ENCODE measurements at regions not wholly inside any gene's neighbourhood (a gene's known extent, or its start where the extent isn't known, plus 50 kb on each side); places are given as distances from the start of the nearest gene placed in this dataset.

DNA sequence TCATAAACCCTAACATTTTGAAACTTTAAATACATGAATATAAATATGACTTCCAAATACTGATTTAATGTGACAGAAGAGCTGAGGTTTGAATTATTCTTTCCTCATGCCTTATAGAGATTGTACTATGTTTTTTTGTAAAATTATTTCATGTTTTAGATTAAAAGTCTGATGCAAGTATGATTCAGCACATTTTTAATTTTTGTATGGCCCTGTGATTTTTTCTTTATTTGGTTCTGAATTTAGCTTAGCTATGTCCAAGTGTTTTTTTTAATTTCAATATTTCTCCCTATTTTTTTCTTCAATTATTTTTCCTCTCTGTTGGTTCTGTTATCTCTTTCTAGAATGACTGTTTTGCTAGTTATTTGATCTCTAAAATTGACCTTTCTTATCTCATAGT lies 552.1 kb downstream of the XIRP2 start:
- DNase-seq (ENCODE audit: missing footprints) (no peak), ATAC-seq (no peak)
- intact Hi-C loops (cut with DNase I) = no loop called here

- DNase-seq (ENCODE audit: missing footprints) (no peak), ATAC-seq (no peak)
- intact Hi-C loops (cut with DNase I) = no loop called here
Observed at GRCh38 chr2:167438206-167438605, 549.9 kb downstream of the XIRP2 start.

- DNase-seq (ENCODE audit: missing footprints) (no peak), ATAC-seq (no peak)
- intact Hi-C loops (cut with DNase I) = no loop called here
Observed at GRCh38 chr2:167431949-167432348, 543.7 kb downstream of the XIRP2 start.

GRCh38 chr2:167430447-167430846 lies 542.2 kb downstream of the XIRP2 start:
- ATAC-seq (no peak), DNase-seq (ENCODE audit: missing footprints) (no peak)

GRCh38 chr2:167424803-167425755 lies 536.8 kb downstream of the XIRP2 start:
- ATAC-seq (no peak), DNase-seq (ENCODE audit: missing footprints) (no peak)
- intact Hi-C loops (cut with DNase I) = no loop called here

More at GRCh38 chr2:167430447-167430846, 542.2 kb downstream of the XIRP2 start:
- intact Hi-C loops (cut with DNase I) = no loop called here

DNA sequence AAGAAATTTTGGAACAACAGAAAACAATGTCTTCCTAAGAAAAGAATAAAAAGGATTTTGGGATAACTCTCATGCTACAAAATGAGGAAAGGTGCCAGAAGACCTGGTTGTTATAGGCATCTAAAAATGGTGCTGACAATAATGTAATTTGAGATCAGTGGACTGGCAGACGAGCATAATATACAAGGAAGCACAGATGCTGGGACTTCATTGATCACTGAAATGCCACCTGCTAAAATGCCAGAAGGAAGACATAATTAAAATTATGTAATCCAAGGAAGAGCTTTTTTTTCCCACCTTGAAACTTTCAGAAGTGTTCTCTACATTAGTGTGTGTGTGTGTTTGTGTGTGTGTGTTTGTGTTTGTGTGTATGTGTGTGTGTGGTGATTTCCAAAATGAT lies 535.9 kb downstream of the XIRP2 start:
- intact Hi-C loops (cut with DNase I) = no loop called here
- no peak for DNase-seq (ENCODE audit: missing footprints)
- ATAC-seq = no peak

DNA sequence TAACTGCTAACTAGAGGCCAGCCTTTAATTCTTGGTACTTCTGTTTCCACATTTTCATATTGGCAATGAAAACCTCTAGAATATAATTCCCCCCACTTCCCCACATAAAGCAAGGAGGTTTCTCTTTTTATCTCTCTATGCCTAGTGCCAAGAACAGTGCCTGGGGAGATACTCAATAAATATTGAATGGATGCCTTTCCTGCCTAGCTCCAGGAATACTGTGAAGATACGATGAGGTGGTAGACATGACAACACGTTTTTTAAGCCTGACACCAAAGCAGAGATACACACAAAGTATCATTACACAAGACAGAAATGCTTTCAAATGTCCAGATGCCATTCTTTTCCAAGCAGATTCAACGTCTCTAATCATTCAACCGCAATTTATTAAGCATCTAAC lies 535.5 kb downstream of the XIRP2 start:
- ATAC-seq (no peak), DNase-seq (ENCODE audit: missing footprints) (no peak)
- intact Hi-C loops (cut with DNase I) = no loop called here

GRCh38 chr2:167420211-167420610 lies 531.9 kb downstream of the XIRP2 start:
- DNase-seq (ENCODE audit: missing footprints) (no peak), ATAC-seq (no peak)
- intact Hi-C loops (cut with DNase I) = no loop called here

- DNase-seq (ENCODE audit: missing footprints) (no peak), ATAC-seq (no peak)
- intact Hi-C loops (cut with DNase I) = no loop called here
Observed at GRCh38 chr2:167415068-167415467, 526.8 kb downstream of the XIRP2 start.

GRCh38 chr2:167411367-167411766 lies 523.1 kb downstream of the XIRP2 start:
- ATAC-seq (no peak), DNase-seq (ENCODE audit: missing footprints) (no peak)
- intact Hi-C loops (cut with DNase I) = no loop called here

DNA sequence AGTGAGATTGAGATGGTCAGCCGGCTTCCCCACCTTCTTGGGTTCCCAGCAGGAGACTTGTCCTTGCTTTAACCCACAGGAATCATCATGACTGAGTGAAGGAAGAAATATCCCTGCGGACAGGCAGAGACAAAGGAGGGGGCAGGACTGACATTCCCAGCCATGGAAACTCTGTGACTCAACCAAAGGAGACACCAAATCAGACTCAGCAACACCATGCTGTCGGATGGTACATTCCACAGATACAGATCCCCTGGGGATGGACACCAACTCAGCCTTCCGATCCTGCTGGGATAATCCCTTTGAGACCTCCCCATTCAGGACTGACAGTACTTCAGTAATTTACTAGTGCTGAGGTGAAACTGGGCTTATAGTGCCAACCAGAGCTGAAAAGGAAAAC lies 518.3 kb downstream of the XIRP2 start:
- ATAC-seq (no peak), DNase-seq (ENCODE audit: missing footprints) (no peak)
- intact Hi-C loops (cut with DNase I) = no loop called here

DNA sequence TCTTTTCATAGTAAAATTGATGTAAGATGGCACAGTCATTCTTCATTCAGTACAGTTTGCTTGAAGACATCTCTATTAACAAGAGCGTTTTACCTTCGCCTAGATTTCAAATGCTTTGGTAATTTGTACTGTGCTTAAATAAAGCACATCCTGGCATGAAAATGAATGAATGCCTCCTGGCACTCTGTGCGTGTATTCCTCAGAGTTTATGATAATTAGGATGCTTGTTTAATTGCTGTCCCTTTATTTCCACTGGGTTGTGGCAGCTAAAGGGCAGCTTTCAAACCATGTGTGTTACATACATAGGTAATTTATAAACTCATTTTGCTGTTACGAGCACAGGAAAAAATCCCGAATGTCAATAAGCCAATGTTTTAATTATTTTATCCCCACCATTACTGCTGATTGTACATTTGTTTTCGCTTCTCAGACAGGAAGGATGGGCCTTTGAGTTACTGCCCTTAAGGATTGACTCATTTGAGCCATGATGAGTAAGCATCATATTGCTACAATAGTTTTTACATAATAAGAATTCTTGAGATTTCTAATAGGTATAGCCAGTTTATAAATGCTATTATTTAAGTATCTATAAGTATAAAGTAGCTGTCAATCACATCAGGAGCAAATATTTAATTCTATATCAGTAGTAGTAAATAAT lies 516.5 kb downstream of the XIRP2 start:
- ATAC-seq (no peak), DNase-seq (ENCODE audit: missing footprints) (no peak)
- intact Hi-C loops (cut with DNase I) = no loop called here

DNA sequence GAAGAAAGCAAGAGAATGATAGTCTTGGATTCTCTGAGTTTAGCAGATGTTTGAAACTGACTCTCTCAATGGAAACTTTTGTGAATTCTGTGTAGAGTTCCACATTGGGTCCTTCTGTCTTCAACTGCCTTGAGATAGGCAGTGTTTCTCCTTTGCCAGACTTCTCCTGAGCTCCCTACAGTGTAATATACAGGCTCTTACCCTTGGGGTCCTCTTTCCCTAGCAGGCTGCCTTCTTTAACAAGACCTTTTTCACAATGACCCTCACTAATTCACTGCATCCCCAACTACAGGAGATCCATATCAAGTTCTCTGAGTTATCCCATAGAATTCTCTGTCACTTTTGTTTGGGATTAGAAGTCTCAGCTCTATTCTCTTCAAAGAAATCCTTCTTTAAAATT lies 513.0 kb downstream of the XIRP2 start:
- DNase-seq (ENCODE audit: missing footprints) (no peak), ATAC-seq (no peak)
- intact Hi-C loops (cut with DNase I) = no loop called here

DNA sequence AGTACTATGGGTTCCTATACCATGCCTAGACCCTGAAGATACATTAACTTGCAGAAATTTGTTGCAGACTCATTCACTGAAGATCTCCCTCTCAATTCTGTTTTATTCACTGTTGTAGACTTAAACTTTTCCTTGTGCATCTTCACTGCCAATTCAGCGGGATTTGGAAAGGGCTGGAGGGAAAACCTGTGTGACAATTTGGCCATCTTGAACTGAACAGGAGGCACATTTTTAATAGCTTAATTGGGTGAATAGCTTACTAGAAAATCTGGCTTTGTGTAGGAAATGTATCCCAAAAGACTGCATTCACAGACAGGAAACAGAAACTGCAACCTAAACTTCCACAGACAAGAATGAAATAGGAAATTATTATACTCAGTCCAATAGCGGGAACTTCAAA lies 512.3 kb downstream of the XIRP2 start:
- intact Hi-C loops (cut with DNase I) = no loop called here

DNA sequence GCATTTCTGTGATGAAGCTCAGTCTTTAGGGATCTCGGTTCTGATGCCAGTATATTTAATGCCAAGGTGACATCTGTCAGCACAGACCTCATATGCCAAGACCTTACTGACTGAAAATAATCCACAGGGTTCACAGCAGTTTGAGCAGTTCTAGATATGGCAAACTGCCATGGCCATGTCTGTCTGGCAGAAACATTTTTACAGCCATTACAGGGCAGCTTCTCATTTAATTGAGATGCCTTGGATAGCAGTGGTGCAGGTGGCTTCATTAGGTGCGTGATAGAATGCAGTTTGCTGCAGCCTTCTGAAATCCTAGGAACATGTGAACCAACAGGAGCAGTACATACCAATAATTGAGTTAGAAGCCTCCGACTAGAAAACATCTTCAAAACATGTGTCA lies 510.6 kb downstream of the XIRP2 start:
- DNase-seq (ENCODE audit: missing footprints) = no peak
- ATAC-seq = peak; percentile 90
- intact Hi-C loops (cut with DNase I) = loop anchor here (5.0 kb wide), 1 partner anchor 107 kb away; the partner anchor contains the start of gene B3GALT1

More for the DNA sequence above, 512.3 kb downstream of the XIRP2 start:
- no peak for ATAC-seq
- no peak for DNase-seq (ENCODE audit: missing footprints)

DNA sequence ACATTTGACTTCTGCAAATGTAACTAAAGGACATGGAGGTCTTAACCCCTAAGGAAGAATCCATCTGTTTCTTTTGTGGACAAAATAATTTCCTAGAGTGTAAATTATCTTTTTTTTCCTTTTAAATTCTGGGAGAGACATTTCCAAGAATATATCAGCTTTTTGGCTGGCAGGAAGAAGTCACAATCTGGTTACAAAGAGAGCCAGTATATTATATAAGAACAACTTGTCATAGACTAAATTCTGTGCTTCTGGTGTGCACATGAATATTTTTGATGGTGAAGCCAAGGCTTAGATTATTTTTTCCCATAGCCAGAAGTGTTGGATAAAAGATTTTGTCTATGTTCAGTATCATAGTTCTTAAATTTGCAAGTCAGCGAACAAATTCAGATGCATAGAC lies 500.6 kb downstream of the XIRP2 start:
- no peak for DNase-seq (ENCODE audit: missing footprints)
- ATAC-seq = no peak
- intact Hi-C loops (cut with DNase I) = no loop called here

DNA sequence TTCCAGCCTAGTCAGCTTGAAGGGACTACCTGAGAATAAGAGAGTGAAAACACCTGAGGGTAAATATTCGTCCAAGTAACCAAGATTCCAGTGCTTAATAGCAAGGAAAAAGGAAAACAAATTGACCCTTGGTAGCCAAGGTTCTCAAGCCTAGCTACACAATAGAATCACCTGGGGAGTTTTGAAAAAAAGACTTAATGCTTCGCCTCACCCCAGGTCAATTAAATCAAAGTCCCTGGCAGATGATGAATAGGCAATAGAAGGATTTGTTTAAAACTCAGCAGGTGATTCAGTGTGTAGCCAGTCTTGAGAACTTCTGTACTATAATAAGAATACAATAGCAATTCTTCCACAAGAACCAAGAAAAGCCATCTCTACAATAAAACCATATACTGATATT lies 500.2 kb downstream of the XIRP2 start:
- intact Hi-C loops (cut with DNase I) = no loop called here
- DNase-seq (ENCODE audit: missing footprints) (no peak), ATAC-seq (no peak)

DNA sequence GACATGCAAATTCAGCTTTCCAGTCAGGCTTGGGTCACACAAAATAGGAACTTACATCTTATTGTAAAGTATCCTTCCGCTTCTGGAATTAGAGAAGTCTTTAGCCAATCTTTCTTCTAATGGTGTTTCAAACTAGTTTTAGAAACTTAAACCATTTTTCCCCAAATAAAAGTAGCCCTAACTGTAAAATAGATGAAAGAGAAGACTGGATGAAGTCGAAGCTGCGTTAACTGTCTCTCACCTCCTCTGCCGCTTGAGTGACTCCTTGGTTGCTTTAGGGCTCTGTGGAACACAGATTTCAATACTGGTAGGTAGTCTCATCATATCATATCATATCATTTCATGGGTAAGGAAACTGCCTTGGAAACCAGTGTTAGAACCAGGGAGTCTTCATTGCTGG lies 498.4 kb downstream of the XIRP2 start:
- DNase-seq (ENCODE audit: missing footprints) (no peak), ATAC-seq (no peak)
- intact Hi-C loops (cut with DNase I) = no loop called here

GRCh38 chr2:167383610-167384194 lies 495.4 kb downstream of the XIRP2 start:
- no peak for DNase-seq (ENCODE audit: missing footprints)
- ATAC-seq = no peak
- intact Hi-C loops (cut with DNase I) = no loop called here

DNA sequence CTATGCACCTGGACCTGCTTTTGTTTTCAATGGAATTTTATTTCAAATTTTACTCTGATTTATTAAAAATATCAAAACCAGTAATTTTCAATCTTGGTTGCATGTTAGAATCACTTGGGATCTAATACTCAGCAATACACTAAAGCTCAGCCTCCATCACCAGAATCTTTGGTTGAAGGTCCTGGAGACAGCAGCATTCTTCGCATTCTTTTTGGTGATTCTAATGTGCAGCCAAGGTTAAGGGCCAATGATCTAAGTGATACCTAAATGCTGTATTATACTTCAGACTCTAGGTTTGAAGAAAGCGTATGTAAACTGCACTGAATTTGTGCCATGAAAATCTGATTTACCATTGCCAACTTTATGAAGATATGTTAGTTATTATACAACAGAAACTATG lies 493.1 kb downstream of the XIRP2 start:
- no peak for DNase-seq (ENCODE audit: missing footprints)
- intact Hi-C loops (cut with DNase I) = no loop called here

More for the DNA sequence above, 493.1 kb downstream of the XIRP2 start:
- ATAC-seq = no peak
